BJ (cell line): ENCODE measurements at regions not wholly inside any gene's neighbourhood (a gene's known extent, or its start where the extent isn't known, plus 50 kb on each side); places are given as distances from the start of the nearest gene placed in this dataset.

Source experiments
- CTCF ChIA-PET: fragments of 350-600 bp; formaldehyde crosslinking; extraction: SDS; loops from one replicate; lab custom pipeline; 2021; ENCODE audit warnings: antibody characterized with exemption, inconsistent platforms; lab: Yijun Ruan, JAX
- POLR2A ChIA-PET: fragments of 300-600 bp; sonication (Branson Sonifier 250); formaldehyde crosslinking; extraction: SDS; loops from one replicate; lab custom pipeline; 2021; ENCODE audit warnings: antibody characterized with exemption; lab: Charles Lee
- DNase-seq: peaks from one replicate; pipeline ENCODE4 v3.0.0-alpha.2; 2011; ENCODE audit warnings: low read depth
- H3K27me3 ChIP-seq: 2 replicates; pipeline ENCODE4 v1.6.0; 2011; ENCODE audit warnings: low read length; ENCODE audit not compliant: control insufficient read depth, insufficient read depth
- H3K36me3 ChIP-seq: 2 replicates; pipeline ENCODE4 v1.5.1; 2011; ENCODE audit warnings: low read length; ENCODE audit not compliant: control insufficient read depth, insufficient read depth
- H3K4me3 ChIP-seq: 2 replicates; pipeline ENCODE4 v1.5.1; 2011; ENCODE audit warnings: low read depth, mild to moderate bottlenecking, control low read depth, low read length
- TF ChIP-seq, protein P1 (sequence below): IDR thresholded peaks from 2 replicates; pipeline ENCODE4 v1.5.1; 2011; ENCODE audit warnings: low read depth, mild to moderate bottlenecking, control low read depth, inconsistent platforms, low read length, moderate library complexity; ENCODE audit not compliant: insufficient read depth

DNA sequence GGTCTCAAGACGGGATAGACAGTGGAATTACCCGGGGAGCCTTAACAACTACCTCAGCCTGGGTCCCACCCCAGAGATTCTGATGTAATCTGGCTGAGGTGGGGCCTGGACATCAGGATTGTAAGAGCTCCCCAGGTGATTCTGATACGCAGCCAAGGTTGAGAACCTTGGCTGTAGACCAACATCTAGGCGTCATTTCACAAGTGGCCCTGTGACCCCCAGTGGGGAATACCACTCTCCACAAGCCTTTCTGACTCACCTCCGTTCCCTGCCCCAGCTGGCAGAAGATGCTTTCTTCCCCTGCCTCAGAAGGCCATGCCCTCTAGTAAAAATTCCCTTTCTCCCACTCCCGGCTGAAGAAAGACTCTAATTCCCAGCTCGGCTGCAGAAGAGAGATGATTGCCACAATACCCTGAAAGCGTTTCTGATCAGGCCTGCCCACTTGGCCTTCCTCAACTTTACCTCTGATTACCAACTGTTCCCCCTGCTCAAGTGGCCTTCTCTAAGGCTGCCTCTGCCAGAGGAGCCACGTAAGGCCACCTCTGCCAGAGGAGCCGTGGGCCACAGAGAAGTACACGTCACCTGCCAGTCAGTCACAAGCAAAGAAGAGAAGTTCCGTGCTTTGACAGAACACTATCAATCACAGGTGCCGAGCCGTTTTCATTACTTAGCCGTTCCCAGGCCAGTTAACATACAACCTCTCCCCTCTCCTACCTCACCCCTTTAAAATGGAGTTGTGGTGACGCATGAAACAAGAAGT, 116.8 kb upstream of the PKDCC start:
- Histone ChIP-seq H3K36me3 (no peaks in the 10 kb centered on the region), H3K27me3 (no peaks in the 10 kb centered on the region; the same call in none of the 2 replicates), H3K4me3 (no peak overlapping the region)
- peak; percentile 15 for DNase-seq
- POLR2A ChIA-PET, result no interaction called here
- CTCF ChIA-PET, result interaction anchor here (1.0 to 1.2 kb wide), 2 partner anchors 26 to 60 kb away, joined by 3 to 8 read pairs; no protein-coding TSS in a partner anchor
- TF ChIP-seq, protein P1, sequence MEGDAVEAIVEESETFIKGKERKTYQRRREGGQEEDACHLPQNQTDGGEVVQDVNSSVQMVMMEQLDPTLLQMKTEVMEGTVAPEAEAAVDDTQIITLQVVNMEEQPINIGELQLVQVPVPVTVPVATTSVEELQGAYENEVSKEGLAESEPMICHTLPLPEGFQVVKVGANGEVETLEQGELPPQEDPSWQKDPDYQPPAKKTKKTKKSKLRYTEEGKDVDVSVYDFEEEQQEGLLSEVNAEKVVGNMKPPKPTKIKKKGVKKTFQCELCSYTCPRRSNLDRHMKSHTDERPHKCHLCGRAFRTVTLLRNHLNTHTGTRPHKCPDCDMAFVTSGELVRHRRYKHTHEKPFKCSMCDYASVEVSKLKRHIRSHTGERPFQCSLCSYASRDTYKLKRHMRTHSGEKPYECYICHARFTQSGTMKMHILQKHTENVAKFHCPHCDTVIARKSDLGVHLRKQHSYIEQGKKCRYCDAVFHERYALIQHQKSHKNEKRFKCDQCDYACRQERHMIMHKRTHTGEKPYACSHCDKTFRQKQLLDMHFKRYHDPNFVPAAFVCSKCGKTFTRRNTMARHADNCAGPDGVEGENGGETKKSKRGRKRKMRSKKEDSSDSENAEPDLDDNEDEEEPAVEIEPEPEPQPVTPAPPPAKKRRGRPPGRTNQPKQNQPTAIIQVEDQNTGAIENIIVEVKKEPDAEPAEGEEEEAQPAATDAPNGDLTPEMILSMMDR, result no peak

DNA sequence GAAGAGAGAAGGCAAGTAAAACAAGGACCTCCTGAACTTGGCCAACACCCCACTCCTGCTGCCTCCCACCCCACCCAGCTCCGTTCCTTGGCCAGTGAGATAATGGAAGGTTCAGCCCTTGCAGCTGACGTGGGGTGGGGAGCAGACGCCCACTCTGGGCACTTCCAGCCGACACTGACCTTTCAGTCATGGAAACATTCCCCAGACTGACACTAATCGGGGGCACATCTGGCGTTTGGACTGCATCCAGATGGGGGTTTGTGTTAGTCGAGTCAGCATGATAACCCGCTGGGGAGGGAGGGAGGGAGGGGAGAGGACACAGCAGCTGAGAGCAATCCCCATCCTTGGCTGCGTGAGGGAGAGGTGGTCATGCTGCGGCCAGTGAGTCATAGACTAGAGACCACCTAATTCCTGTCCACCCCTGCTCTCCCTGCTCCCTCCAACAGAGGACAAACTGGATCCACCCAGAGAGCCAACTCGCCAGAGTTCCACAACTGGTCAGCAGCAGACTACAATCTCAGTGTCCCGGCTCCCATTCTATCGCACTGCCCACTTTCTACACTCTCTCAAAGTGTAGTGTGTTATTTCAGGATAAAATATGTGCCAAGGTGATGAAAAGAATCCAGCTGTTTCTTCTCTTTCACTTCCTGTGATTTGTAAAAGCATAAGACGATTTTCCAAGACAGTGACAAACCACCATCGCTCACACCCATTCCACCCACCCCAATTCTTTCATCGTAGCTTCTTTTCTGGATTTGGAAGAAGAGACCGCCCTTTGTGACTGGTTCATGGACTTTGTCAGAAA, 115.4 kb upstream of the PKDCC start:
- ChIA-PET POLR2A (no interaction called here), CTCF (interaction anchor here (1.0 to 1.2 kb wide), 2 partner anchors 10 to 14 kb away, joined by 4 to 6 read pairs; no protein-coding TSS in a partner anchor)
- H3K36me3 ChIP-seq, result no peaks in the 10 kb centered on the region
- TF ChIP-seq, protein P1, result no peak
- DNase-seq, result no peak
- H3K4me3 ChIP-seq, result no peak overlapping the region
- peaks cover under 1% of the 10 kb centered on the region for H3K27me3 ChIP-seq

DNA sequence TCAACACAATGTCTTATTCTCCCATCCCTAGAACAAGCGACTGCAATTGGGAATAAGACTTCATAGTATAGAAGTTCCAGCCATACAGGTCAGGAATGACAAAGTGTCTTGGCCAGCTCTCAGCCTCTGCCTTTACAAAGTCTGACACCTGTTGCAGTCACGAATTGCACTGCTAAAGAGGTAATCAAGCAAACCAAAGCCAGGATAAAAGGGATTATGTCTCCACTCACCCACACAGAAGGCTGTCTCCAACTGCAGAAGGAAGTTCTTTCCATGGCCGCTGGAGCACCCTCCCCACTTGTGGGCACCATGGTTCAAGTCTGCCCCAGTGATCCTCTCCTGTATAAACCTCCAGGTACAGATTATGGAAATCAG, 114.8 kb upstream of the PKDCC start:
- no peak for DNase-seq
- CTCF ChIA-PET, result interaction anchor here (0.6 to 1.2 kb wide), 3 partner anchors 14 to 450 kb away, joined by 3 to 6 read pairs (median 3); no protein-coding TSS in a partner anchor
- POLR2A ChIA-PET, result no interaction called here

DNA sequence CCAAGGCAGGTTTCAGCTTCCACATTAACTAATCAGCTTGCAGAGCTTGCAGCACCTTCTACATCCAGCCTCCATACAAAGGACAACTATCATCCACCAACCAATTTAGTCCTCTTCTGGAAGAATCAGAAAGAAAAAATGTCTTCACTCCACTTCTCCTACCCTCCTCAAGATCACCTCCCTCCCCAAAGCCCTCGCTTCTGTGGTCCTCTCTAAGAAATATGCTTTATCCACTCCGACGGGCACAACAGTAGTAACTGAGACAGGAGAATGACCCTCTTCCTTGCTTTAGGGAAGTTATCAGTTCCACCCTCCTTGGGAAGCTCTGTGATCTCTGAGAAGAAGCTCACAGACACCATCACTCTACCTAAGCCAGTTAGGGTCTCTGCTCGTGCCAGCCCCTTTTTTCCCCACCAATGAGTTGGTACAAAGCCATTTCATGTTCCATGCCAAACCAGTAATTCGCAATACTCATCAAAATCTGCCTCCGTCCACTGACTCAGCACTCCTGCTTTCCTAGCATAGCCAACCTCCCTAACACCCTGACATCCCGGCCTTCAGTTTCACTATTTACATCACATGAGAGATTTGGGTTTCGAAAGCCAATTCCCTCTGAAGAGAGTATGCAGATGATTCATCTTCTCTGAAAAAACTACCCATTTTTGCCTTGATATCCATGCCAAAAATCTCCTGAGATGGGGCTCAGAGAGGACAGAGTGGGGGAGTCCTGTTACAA, 114.1 kb upstream of the PKDCC start:
- POLR2A ChIA-PET, result interaction anchor here (0.7 kb wide), 1 partner anchor 204 kb away, joined by 3 read pairs; no protein-coding TSS in a partner anchor
- H3K4me3 ChIP-seq, result no peak overlapping the region
- CTCF ChIA-PET, result interaction anchor here (0.6 to 1.2 kb wide), 5 partner anchors 10 to 449 kb away, joined by 3 to 6 read pairs (median 3); no protein-coding TSS in a partner anchor
- H3K36me3 ChIP-seq, result no peaks in the 10 kb centered on the region
- TF ChIP-seq, protein P1, result no peak
- peak; percentile 48 for DNase-seq
- H3K27me3 ChIP-seq, result peaks cover 2% of the 10 kb centered on the region

More for the DNA sequence above, 114.8 kb upstream of the PKDCC start:
- H3K36me3 ChIP-seq, result no peaks in the 10 kb centered on the region
- H3K4me3 ChIP-seq, result no peak overlapping the region
- TF ChIP-seq, protein P1, result no peak
- peaks cover 2% of the 10 kb centered on the region for H3K27me3 ChIP-seq
